Fibroblast of the aortic adventitia (primary cell): ENCODE measurements at regions not wholly inside any gene's neighbourhood (a gene's known extent, or its start where the extent isn't known, plus 50 kb on each side); places are given as distances from the start of the nearest gene placed in this dataset.

Experiments used
- DNase-seq: peaks from one replicate; pipeline ENCODE4 v3.0.0-alpha.2; 2010; ENCODE audit warnings: low read depth
- H3K4me3 ChIP-seq: 2 replicates; pipeline ENCODE4 v1.5.1; 2011; ENCODE audit warnings: low read depth, mild to moderate bottlenecking, control low read depth, low read length, moderate library complexity
- TF ChIP-seq, protein P1 (sequence below): IDR thresholded peaks from 2 replicates; pipeline ENCODE4 v1.5.1; 2011; ENCODE audit warnings: mild to moderate bottlenecking, low read length, control low read depth, inconsistent platforms; ENCODE audit not compliant: insufficient read depth

DNA sequence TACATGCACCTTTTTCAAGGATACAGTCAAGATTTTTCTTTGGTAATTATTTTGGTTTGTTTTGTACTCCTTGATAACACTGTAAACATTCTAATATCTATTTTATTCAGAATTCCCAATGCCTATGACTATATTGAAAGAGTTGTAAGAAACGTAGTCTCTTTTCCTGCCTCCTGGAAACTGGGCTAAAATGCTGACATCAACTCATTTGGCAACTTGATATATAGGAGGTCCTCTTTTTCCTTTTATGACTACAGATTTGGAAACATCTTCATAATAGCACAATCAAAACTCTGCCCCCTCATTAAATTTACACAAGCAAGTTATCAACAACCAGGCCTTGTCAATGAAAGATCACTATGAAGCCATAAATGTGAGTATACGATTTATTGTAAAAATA is 422.3 kb upstream of the PCDH15 start:
- TF ChIP-seq, protein P1, sequence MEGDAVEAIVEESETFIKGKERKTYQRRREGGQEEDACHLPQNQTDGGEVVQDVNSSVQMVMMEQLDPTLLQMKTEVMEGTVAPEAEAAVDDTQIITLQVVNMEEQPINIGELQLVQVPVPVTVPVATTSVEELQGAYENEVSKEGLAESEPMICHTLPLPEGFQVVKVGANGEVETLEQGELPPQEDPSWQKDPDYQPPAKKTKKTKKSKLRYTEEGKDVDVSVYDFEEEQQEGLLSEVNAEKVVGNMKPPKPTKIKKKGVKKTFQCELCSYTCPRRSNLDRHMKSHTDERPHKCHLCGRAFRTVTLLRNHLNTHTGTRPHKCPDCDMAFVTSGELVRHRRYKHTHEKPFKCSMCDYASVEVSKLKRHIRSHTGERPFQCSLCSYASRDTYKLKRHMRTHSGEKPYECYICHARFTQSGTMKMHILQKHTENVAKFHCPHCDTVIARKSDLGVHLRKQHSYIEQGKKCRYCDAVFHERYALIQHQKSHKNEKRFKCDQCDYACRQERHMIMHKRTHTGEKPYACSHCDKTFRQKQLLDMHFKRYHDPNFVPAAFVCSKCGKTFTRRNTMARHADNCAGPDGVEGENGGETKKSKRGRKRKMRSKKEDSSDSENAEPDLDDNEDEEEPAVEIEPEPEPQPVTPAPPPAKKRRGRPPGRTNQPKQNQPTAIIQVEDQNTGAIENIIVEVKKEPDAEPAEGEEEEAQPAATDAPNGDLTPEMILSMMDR: no peak
- no peak overlapping the region for H3K4me3 ChIP-seq
- no peak for DNase-seq

DNA sequence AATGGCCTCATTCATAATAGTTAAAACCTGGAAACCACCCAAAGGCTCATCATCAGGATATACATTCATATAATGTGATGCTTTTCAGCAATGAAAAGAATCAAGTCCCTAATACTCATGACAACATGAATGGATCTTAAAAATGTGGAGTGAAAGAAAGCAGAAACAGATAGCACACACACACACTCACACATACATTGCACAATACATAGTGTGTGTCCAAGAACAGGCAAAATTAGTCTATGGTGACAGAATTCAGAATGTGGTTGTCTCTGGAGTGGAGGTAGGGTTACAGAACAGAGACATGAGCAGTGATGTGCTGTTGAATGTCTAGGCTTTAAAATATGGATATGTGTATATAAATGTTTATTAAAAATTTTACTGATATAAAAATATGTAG is 419.9 kb upstream of the PCDH15 start:
- H3K4me3 ChIP-seq: no peak overlapping the region
- TF ChIP-seq, protein P1: no peak
- DNase-seq: no peak

DNA sequence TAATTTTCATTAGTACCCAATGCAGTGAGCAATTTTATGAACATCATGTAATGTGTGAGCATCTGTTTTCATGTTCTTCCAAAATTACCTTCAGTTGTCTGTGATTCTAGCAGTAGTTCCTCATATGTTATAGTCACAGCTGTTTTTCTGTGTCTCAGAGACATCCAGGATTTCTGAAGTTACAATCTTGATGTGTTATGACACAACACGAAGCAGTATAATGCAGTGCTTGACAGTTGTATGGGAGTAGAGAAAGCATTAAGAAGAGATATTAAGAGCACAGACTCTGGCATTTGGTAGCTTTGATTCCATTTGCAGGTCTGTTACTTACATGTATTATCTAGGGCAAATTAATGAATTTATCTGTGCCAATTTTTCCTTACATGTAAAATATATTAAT is 414.7 kb upstream of the PCDH15 start:
- no peak for DNase-seq
- no peak overlapping the region for H3K4me3 ChIP-seq
- TF ChIP-seq, protein P1: no peak

DNA sequence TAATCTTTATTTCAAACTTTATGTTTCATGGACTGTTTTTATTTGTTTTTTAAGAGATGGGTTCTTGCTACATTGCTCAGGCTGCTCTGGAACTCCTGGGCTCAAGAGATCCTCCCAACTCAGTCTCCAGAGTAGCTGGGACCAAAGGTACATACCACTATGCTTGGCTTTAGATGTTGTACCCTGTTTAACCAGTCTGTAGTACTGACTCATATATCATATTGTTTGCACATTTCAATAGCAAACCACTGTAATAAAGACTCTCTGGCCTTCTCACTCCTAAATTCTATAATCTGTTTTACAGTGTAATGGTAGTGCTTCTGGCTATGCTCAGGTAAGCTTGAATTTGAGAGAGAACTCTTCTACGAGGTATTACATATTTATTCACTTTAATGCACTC is 413.6 kb upstream of the PCDH15 start:
- no peak overlapping the region for H3K4me3 ChIP-seq
- DNase-seq: no peak
- TF ChIP-seq, protein P1: no peak

DNA sequence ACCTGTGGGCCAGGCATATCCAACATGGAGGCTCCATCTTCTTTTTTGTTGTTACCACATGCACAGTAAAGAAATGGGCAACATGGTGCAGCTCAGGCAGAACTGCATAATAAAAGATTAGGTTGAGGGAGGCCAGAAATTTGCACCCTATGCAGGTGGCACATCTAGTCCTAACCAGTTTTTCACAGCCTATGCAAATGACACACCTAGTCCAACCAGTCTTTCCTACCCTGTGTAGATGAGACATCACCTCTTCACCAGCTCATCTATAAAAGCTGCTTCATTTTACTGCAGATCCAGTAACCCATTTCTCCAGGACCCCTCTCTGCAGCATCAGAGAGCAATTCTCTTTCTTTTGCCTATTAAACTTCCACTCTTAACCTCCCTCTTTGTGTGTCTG is 411.0 kb upstream of the PCDH15 start:
- DNase-seq: no peak
- TF ChIP-seq, protein P1: no peak

DNA sequence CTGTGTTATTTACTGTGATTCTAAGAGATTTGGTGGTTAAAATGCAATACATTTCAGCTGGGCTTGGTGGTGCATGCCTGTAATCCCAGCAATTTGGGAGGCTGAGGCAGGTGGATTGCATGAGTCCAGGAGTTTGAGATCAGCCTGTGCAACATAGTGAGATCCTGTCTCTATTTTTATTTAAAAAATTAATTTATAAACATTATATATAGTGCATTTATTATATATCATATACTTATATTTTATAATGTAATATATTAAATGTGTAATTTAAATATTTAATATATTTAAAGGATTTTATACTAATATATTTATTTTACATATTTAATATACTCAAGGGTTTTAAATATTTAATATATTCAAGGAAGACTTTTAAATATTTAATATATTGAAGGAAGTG is 402.8 kb upstream of the PCDH15 start:
- no peak for DNase-seq
- no peak overlapping the region for H3K4me3 ChIP-seq
- TF ChIP-seq, protein P1: no peak

More for the DNA sequence above, 411.0 kb upstream of the PCDH15 start:
- H3K4me3 ChIP-seq: no peak overlapping the region

DNA sequence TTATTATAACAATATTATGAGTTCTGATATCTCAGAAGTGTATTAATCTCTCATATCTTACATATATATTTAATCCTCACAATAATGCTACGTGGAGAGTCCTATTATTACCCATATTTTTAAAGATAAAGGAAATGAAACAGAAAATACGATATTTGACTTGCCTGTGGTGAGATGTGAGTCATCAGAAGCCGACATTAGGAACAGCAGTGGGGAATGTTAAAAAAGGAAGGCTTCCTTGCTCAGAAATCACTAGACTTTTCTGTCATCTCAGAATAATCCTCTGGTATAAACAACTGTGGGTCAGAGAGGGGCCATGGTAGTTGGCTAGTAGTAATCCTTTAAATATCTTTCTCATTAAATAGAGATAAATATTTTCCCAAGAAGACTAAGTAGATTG is 402.3 kb upstream of the PCDH15 start:
- no peak for DNase-seq
- H3K4me3 ChIP-seq: no peak overlapping the region
- TF ChIP-seq, protein P1: no peak
